HepG2 (cell line): ENCODE measurements at regions not wholly inside any gene's neighbourhood (a gene's known extent, or its start where the extent isn't known, plus 50 kb on each side); places are given as distances from the start of the nearest gene placed in this dataset.

Source experiments
- CEBPG ChIP-seq: IDR thresholded peaks from 2 replicates; pipeline ENCODE4 v1.6.1; 2016
- CENPX ChIP-seq: sonication (generic); formaldehyde crosslinking; IDR thresholded peaks from 2 replicates; pipeline ENCODE4 v1.9.0; 2021; ENCODE audit warnings: mild to moderate bottlenecking, missing genetic modification reagents, moderate library complexity
- EEA1 ChIP-seq: sonication (generic); formaldehyde crosslinking; IDR thresholded peaks from 2 replicates; pipeline ENCODE4 v1.5.1; 2020; ENCODE audit warnings: mild to moderate bottlenecking, missing genetic modification reagents, borderline replicate concordance
- FOXO1 ChIP-seq: sonication (generic); formaldehyde crosslinking; IDR thresholded peaks from 2 replicates; pipeline ENCODE4 v1.4.0; 2020; ENCODE audit warnings: missing genetic modification reagents
- HNF4G ChIP-seq, 2 experiments: sonication (generic) in 1 of 2; formaldehyde crosslinking in 1 of 2; IDR thresholded peaks; 2 replicates each; pipeline versions ENCODE4 v1.4.0 to v1.6.1; 2011 to 2020; ENCODE audit warnings: borderline replicate concordance in 2 of 2, low read depth in 2 of 2, mild to moderate bottlenecking in 2 of 2, low read length in 1 of 2, missing genetic modification reagents in 1 of 2, moderate library complexity in 1 of 2
- MYC ChIP-seq: sonication (generic); formaldehyde crosslinking; IDR thresholded peaks from 2 replicates; pipeline ENCODE4 v1.9.0; 2021; ENCODE audit warnings: missing genetic modification reagents, borderline replicate concordance
- RFX1 ChIP-seq: fragments of 450-650 bp; IDR thresholded peaks from 2 replicates; pipeline ENCODE4 v1.6.1; 2017
- SP1 ChIP-seq, 2 experiments: fragments of 450-650 bp in 1 of 2; sonication (generic) in 1 of 2; formaldehyde crosslinking in 1 of 2; IDR thresholded peaks; 2 replicates each; pipeline versions ENCODE4 v1.4.0 to v1.6.1; 2016 to 2020; ENCODE audit warnings: missing genetic modification reagents in 1 of 2
- SYNCRIP ChIP-seq: fragments of 200-400 bp; formaldehyde crosslinking; IDR thresholded peaks from 2 replicates; pipeline ENCODE4 v1.6.1; 2018; ENCODE audit warnings: mild to moderate bottlenecking, low read depth, low read length; ENCODE audit not compliant: insufficient read depth
- TRIM22 ChIP-seq: fragments of 450-650 bp; IDR thresholded peaks from 2 replicates; pipeline ENCODE4 v1.6.1; 2017
- ZBTB20 ChIP-seq: sonication (generic); formaldehyde crosslinking; IDR thresholded peaks from 2 replicates; pipeline ENCODE4 v1.8.1; 2023; ENCODE audit warnings: missing genetic modification reagents, low read depth, mild to moderate bottlenecking, borderline replicate concordance
- ZBTB49 ChIP-seq: sonication (generic); formaldehyde crosslinking; IDR thresholded peaks from 2 replicates; pipeline ENCODE4 v1.4.0; 2020; ENCODE audit warnings: missing genetic modification reagents, borderline replicate concordance
- ZFP37 ChIP-seq: sonication (generic); formaldehyde crosslinking; IDR thresholded peaks from 2 replicates; pipeline ENCODE4 v1.4.0; 2020; ENCODE audit warnings: missing genetic modification reagents, borderline replicate concordance
- ZNF136 ChIP-seq: sonication (generic); formaldehyde crosslinking; IDR thresholded peaks from 2 replicates; pipeline ENCODE4 v1.8.1; 2022; ENCODE audit warnings: low read depth, mild to moderate bottlenecking, moderate library complexity, missing genetic modification reagents
- ZNF333 ChIP-seq: sonication (generic); formaldehyde crosslinking; IDR thresholded peaks from 2 replicates; pipeline ENCODE4 v1.4.0; 2020; ENCODE audit warnings: mild to moderate bottlenecking, missing genetic modification reagents, borderline replicate concordance
- ZNF335 ChIP-seq: sonication (generic); formaldehyde crosslinking; IDR thresholded peaks from 2 replicates; pipeline ENCODE4 v1.4.0; 2020; ENCODE audit warnings: missing genetic modification reagents
- ZNF33A ChIP-seq: sonication (generic); formaldehyde crosslinking; IDR thresholded peaks from 2 replicates; pipeline ENCODE4 v1.5.1; 2020; ENCODE audit warnings: missing genetic modification reagents, mild to moderate bottlenecking, moderate library complexity, borderline replicate concordance
- ZNF414 ChIP-seq: sonication (generic); formaldehyde crosslinking; IDR thresholded peaks from 2 replicates; pipeline ENCODE4 v1.5.0; 2020; ENCODE audit warnings: missing genetic modification reagents
- ZNF431 ChIP-seq: sonication (generic); formaldehyde crosslinking; IDR thresholded peaks from 2 replicates; pipeline ENCODE4 v1.9.0; 2022; ENCODE audit warnings: missing genetic modification reagents, low read depth, mild to moderate bottlenecking, borderline replicate concordance
- ZNF530 ChIP-seq: sonication (generic); formaldehyde crosslinking; IDR thresholded peaks from 2 replicates; pipeline ENCODE4 v1.5.0; 2020; ENCODE audit warnings: low read depth, mild to moderate bottlenecking, missing genetic modification reagents
- ZNF543 ChIP-seq: sonication (generic); formaldehyde crosslinking; IDR thresholded peaks from 2 replicates; pipeline ENCODE4 v1.4.0; 2020; ENCODE audit warnings: mild to moderate bottlenecking, missing genetic modification reagents
- ZNF850 ChIP-seq: sonication (generic); formaldehyde crosslinking; conservative IDR thresholded peaks from 2 replicates; pipeline ENCODE4 v1.9.0; 2021; ENCODE audit warnings: mild to moderate bottlenecking, missing genetic modification reagents
- ZSCAN12 ChIP-seq: sonication (generic); formaldehyde crosslinking; IDR thresholded peaks from 2 replicates; pipeline ENCODE4 v1.9.0; 2021; ENCODE audit warnings: mild to moderate bottlenecking, missing genetic modification reagents
- ZSCAN9 ChIP-seq: IDR thresholded peaks from 2 replicates; pipeline ENCODE4 v1.6.1; 2016; ENCODE audit warnings: borderline replicate concordance

- TF ChIP-seq ZFP37 (CRISPR knock-in tag) (peak; percentile 92), SP1 (IDR thresholded peaks at IDR 0.05) (no peak), SP1 (CRISPR knock-in tag; IDR thresholded peaks at IDR 0.05) (no peak; the same call in 1 of the 2 replicates), EEA1 (CRISPR knock-in tag) (peak; percentile 85; the same call in 1 of the 2 replicates), ZNF33A (CRISPR knock-in tag) (no peak), ZSCAN12 (CRISPR knock-in tag) (0 out of 2 replicates have a peak, but pooled peaks have one; percentile 9), FOXO1 (CRISPR knock-in tag) (peak; percentile 89), ZNF530 (no peak), MYC (CRISPR knock-in tag) (peak; percentile 94), ZNF414 (CRISPR knock-in tag) (peak; percentile 97), HNF4G (IDR thresholded peaks at IDR 0.05; ENCODE audit: borderline replicate concordance, low read depth, low read length) (peak; percentile 89), HNF4G (CRISPR knock-in tag; IDR thresholded peaks at IDR 0.05; ENCODE audit: borderline replicate concordance, low read depth) (peak; percentile 70), ZNF335 (no peak), ZBTB49 (CRISPR knock-in tag) (no peak; the same call in 1 of the 2 replicates), ZNF543 (no peak; the same call in 1 of the 2 replicates), ZNF431 (CRISPR knock-in tag) (peak; percentile 95), RFX1 (no peak), ZNF850 (no peak), ZNF136 (peak; percentile 50; the same call in 1 of the 2 replicates), ZSCAN9 (CRISPR knock-in tag) (peak; percentile 94), ZNF333 (peak; percentile 99), CEBPG (CRISPR knock-in tag) (peak; percentile 56; the same call in 1 of the 2 replicates), SYNCRIP (no peak), TRIM22 (no peak), CENPX (no peak), ZBTB20 (CRISPR knock-in tag) (0 out of 2 replicates have a peak, but pooled peaks have one; percentile 26)
These were observed 56.2 kb upstream of the ID2 start (continued) for GRCh38 chr2:8625399-8626300.
